Transverse colon (tissue), 4 donors: ENCODE measurements at regions not wholly inside any gene's neighbourhood (a gene's known extent, or its start where the extent isn't known, plus 50 kb on each side); places are given as distances from the start of the nearest gene placed in this dataset.
"Not testable (repeated sequence)": the region's sequence is repeated elsewhere in the genome, so short reads cannot be mapped to it uniquely, and the experiment has no call there.

Experiments used
- DNase-seq: peaks from one replicate; pipeline ENCODE4 v3.0.0-alpha.2; 2019
- H3K27ac ChIP-seq, 4 donors: fragments of 200-600 bp; sonication (generic); 2 replicates each; pipeline ENCODE4 v1.5.1; 2016 to 2018; ENCODE audit warnings: inconsistent platforms in 4 of 4
- H3K27me3 ChIP-seq: fragments of 200-600 bp; sonication (generic); 2 replicates; pipeline ENCODE4 v1.5.1; 2017; ENCODE audit warnings: inconsistent platforms
- H3K36me3 ChIP-seq, 4 donors: fragments of 200-600 bp; sonication (generic); 2 replicates each; pipeline ENCODE4 v1.5.1; 2017 to 2019; ENCODE audit warnings: inconsistent platforms in 4 of 4
- H3K4me1 ChIP-seq, 4 donors: fragments of 200-600 bp; sonication (generic); 2 replicates each; pipeline ENCODE4 v1.5.1; 2017 to 2020; ENCODE audit warnings: inconsistent platforms in 4 of 4
- H3K4me3 ChIP-seq, 4 donors: fragments of 200-600 bp; sonication (generic); 1 replicate in 1 of 4; 2 replicates in 3 of 4; pipeline versions ENCODE4 v1.5.1 to v1.6.1; 2017 to 2019; ENCODE audit warnings: inconsistent platforms in 4 of 4
- H3K9me3 ChIP-seq, 2 donors: fragments of 200-600 bp; sonication (generic); 2 replicates each; pipeline ENCODE4 v1.5.1; 2017 to 2019; ENCODE audit warnings: inconsistent platforms in 2 of 2
- CTCF ChIP-seq, 5 experiments: fragments of 200-600 bp in 3 of 5; fragments of 450-650 bp in 2 of 5; sonication (generic) in 3 of 5; IDR thresholded peaks; 1 replicate in 2 of 5; 2 replicates in 3 of 5; pipeline ENCODE4 v1.5.1; 2016 to 2017; ENCODE audit warnings: antibody characterized with exemption in 5 of 5, inconsistent platforms in 3 of 5, mild to moderate bottlenecking in 2 of 5, moderate library complexity in 1 of 5
- EP300 ChIP-seq: sonication (generic); formaldehyde crosslinking; IDR thresholded peaks from one replicate; pipeline ENCODE4 v1.6.1; 2017; ENCODE audit warnings: antibody characterized with exemption, low read depth
- POLR2A ChIP-seq: fragments of 450-650 bp; IDR thresholded peaks from one replicate; pipeline ENCODE4 v1.6.1; 2016; ENCODE audit warnings: antibody characterized with exemption, mild to moderate bottlenecking, moderate library complexity
- POLR2AphosphoS5 ChIP-seq, 3 donors: sonication (generic); formaldehyde crosslinking; IDR thresholded peaks; one replicate each; pipeline ENCODE4 v1.6.1; 2016; ENCODE audit warnings: antibody characterized with exemption in 3 of 3
- WGBS, 2 donors: methylation state at CpG; one replicate each; pipeline ENCODE4 v1.1.5; 2018; ENCODE audit warnings: low coverage in 1 of 2; 5-methylcytosine and 5-hydroxymethylcytosine counted together
- in situ Hi-C, 4 donors: fragments of 200-750 bp; cut with MboI; loops; one replicate each; pipeline versions ENCODE4 v1.15.0 to v1.15.1; 2017; ENCODE audit warnings: low sequenced_read_pairs in 3 of 4, low pct_ligation_motif_present in 1 of 4, low pct_unique_long_range_greater_than_20kb in 1 of 4
- intact Hi-C: fragments of 100-400 bp; cut with DNase I; formaldehyde crosslinking; loops from one replicate; pipeline ENCODE4 v1.15.1; 2023; ENCODE audit warnings: low total_unique reads

GRCh38 chrX:128973033-128973432 lies 550.3 kb downstream of the SMARCA1 start:
- intact Hi-C loops: no loop called here
- in situ Hi-C loops: no loop called here
- TF ChIP-seq CTCF (IDR thresholded peaks at IDR 0.05) (no peak), POLR2AphosphoS5 (IDR thresholded peaks at IDR 0.05) (no peak), POLR2A (no peak), EP300 (no peak)
- Histone ChIP-seq H3K4me1 (no peaks in the 10 kb centered on the region), H3K9me3 (no peaks in the 10 kb centered on the region), H3K27me3 (no peaks in the 10 kb centered on the region), H3K4me3 (no peak overlapping the region), H3K27ac (no peak overlapping the region), H3K36me3 (no peaks in the 10 kb centered on the region)
- WGBS, 2 donors: 42% methylated on average over 3 of the region's 3 CpGs; no CpG with 5 or more reads in 1 of the 2 donors
- DNase-seq: no peak

GRCh38 chrX:128961290-128961689 lies 562.0 kb downstream of the SMARCA1 start:
- intact Hi-C loops (no loop called here), in situ Hi-C loops (no loop called here)
- no peaks in the 10 kb centered on the region for H3K27me3 ChIP-seq
- no peak for DNase-seq
- no peak for TF ChIP-seq EP300
- no peak for TF ChIP-seq POLR2A
- TF ChIP-seq CTCF (IDR thresholded peaks at IDR 0.05): no peak
- no peak for TF ChIP-seq POLR2AphosphoS5 (IDR thresholded peaks at IDR 0.05)
- no peaks in the 10 kb centered on the region for H3K36me3 ChIP-seq
- H3K4me3 ChIP-seq: no peak overlapping the region
- no peaks in the 10 kb centered on the region for H3K9me3 ChIP-seq
- no peak overlapping the region for H3K27ac ChIP-seq
- H3K4me1 ChIP-seq: no peaks in the 10 kb centered on the region
- WGBS, 2 donors: 30 to 80% methylated on average over 1 of the region's 1 CpG

GRCh38 chrX:128954697-128955096 lies 568.6 kb downstream of the SMARCA1 start:
- H3K9me3 ChIP-seq, H3K27ac ChIP-seq, DNase-seq, in situ Hi-C loops, H3K27me3 ChIP-seq, H3K4me3 ChIP-seq, intact Hi-C loops, H3K4me1 ChIP-seq, H3K36me3 ChIP-seq: not testable (repeated sequence)
- 83 to 91% methylated on average over 1 of the region's 1 CpG for WGBS, 2 donors

- WGBS, 2 donors: 14% methylated on average over 1 of the region's 1 CpG; no CpG with 5 or more reads in 1 of the 2 donors
- Histone ChIP-seq H3K27ac (peak overlapping the region in 1 of 4 donors; percentile 9), H3K4me1 (peaks cover 0 to 9% (median 2%) of the 10 kb centered on the region in 4 donors), H3K4me3 (no peak overlapping the region), H3K27me3 (no peaks in the 10 kb centered on the region), H3K36me3 (no peaks in the 10 kb centered on the region), H3K9me3 (no peaks in the 10 kb centered on the region)
- peak; percentile 14 for DNase-seq
- TF ChIP-seq POLR2AphosphoS5 (IDR thresholded peaks at IDR 0.05): no peak
- TF ChIP-seq EP300: no peak
- TF ChIP-seq CTCF (IDR thresholded peaks at IDR 0.05): no peak
- TF ChIP-seq POLR2A: no peak
- intact Hi-C loops: no loop called here
- in situ Hi-C loops: no loop called here
Observed at GRCh38 chrX:128931071-128931470, 592.2 kb downstream of the SMARCA1 start.
